K562 (cell line): ENCODE measurements at regions not wholly inside any gene's neighbourhood (a gene's known extent, or its start where the extent isn't known, plus 50 kb on each side); places are given as distances from the start of the nearest gene placed in this dataset.

Experiments
- ATAC-seq: fragments of 200-7000 bp; cut with Tn5 transposase; 3 replicates; pipeline ENCODE4 v1.9.1; 2020; ENCODE audit warnings: moderate library complexity
- BruUV-seq: library from RNA; stranded (reverse); fragments of 400-500 nt; replicated peaks from 2 replicates; lab custom pipeline; 2021; lab: Mats Ljungman, UMichigan
- CTCF ChIA-PET: fragments of 300-600 bp; formaldehyde crosslinking; extraction: SDS; loops from one replicate; lab custom pipeline; 2021; ENCODE audit warnings: low intra/inter-chr PET ratio; lab: Yijun Ruan, JAX
- POLR2A ChIA-PET: fragments of 300-600, 350-650 bp; sonication (Branson Sonifier 250); formaldehyde crosslinking; extraction: SDS; loops from one replicate; lab custom pipeline; 2021; ENCODE audit warnings: antibody characterized with exemption, inconsistent platforms; lab: Yijun Ruan, JAX
- DNase-seq, 4 experiments: peaks; one replicate each; pipeline versions ENCODE4 v3.0.0 to v3.0.0-alpha.2; 2011 to 2018; ENCODE audit warnings: low spot score in 3 of 4, mixed read lengths in 3 of 4; ENCODE audit errors: extremely low read depth in 1 of 4
- FAIRE-seq: peaks from 2 replicates; lab custom pipeline; 2011; peaks lifted over from hg19 to GRCh38; lab: Jason Lieb, UNC
- H2AFZ ChIP-seq: 2 replicates; pipeline ENCODE4 v1.6.0; 2011; ENCODE audit warnings: low read depth, low read length, control low read depth, inconsistent platforms
- H3K27ac ChIP-seq: fragments of 200-600 bp; 3 replicates; pipeline ENCODE4 v1.8.0; 2011; ENCODE audit warnings: low read depth, mild to moderate bottlenecking, control low read depth, inconsistent platforms, low read length, moderate library complexity, mixed read lengths; ENCODE audit errors: extremely low read depth
- H3K27me3 ChIP-seq, 2 experiments: fragments of 300-600 bp in 1 of 2; 2 replicates in 1 of 2; 3 replicates in 1 of 2; pipeline versions ENCODE4 v1.6.0 to v1.8.0; 2011; ENCODE audit warnings: inconsistent platforms in 2 of 2, low read length in 2 of 2, mild to moderate bottlenecking in 1 of 2, mixed read lengths in 1 of 2, moderate library complexity in 1 of 2; ENCODE audit not compliant: control insufficient read depth in 2 of 2, insufficient read depth in 2 of 2
- H3K36me3 ChIP-seq: fragments of 300-600 bp; 3 replicates; pipeline ENCODE4 v1.8.0; 2011; ENCODE audit warnings: mild to moderate bottlenecking, low read length, inconsistent platforms; ENCODE audit not compliant: control insufficient read depth, insufficient read depth
- H3K4me1 ChIP-seq, 2 experiments: fragments of 200-600 bp in 1 of 2; replicated peaks in 1 of 2; 2 replicates in 1 of 2; 3 replicates in 1 of 2; pipeline versions ENCODE4 v1.5.1 to v1.8.0; 2011; ENCODE audit warnings: inconsistent platforms in 2 of 2, low read length in 2 of 2, mild to moderate bottlenecking in 1 of 2, mixed read lengths in 1 of 2, moderate library complexity in 1 of 2; ENCODE audit not compliant: control insufficient read depth in 2 of 2, insufficient read depth in 2 of 2
- H3K4me2 ChIP-seq: 2 replicates; pipeline ENCODE4 v1.6.1; 2011; ENCODE audit warnings: low read length, control low read depth, inconsistent platforms, mixed read lengths; ENCODE audit not compliant: insufficient read depth
- H3K4me3 ChIP-seq: fragments of 200-600 bp; sonication (generic), shearing (Covaris generic); 2 replicates; pipeline ENCODE4 v1.5.1; 2016; ENCODE audit warnings: control low read depth, inconsistent platforms
- H3K79me2 ChIP-seq: fragments of 200-600 bp; 3 replicates; pipeline ENCODE4 v1.8.0; 2011; ENCODE audit warnings: low read length, inconsistent platforms; ENCODE audit not compliant: control insufficient read depth, insufficient read depth
- H3K9ac ChIP-seq, 2 experiments: 2 replicates each; pipeline versions ENCODE4 v1.6.0 to v1.6.1; 2011; ENCODE audit warnings: low read depth in 2 of 2, low read length in 2 of 2, control low read depth in 1 of 2, inconsistent platforms in 1 of 2, mild to moderate bottlenecking in 1 of 2, mixed read lengths in 1 of 2; ENCODE audit not compliant: insufficient read depth in 1 of 2
- H3K9me1 ChIP-seq: one replicate; pipeline ENCODE4 v1.6.0; 2011; ENCODE audit warnings: inconsistent platforms, mild to moderate bottlenecking, low read length, moderate library complexity; ENCODE audit not compliant: control insufficient read depth, insufficient read depth
- H3K9me3 ChIP-seq: replicated peaks from 2 replicates; pipeline ENCODE4 v1.5.1; 2011; ENCODE audit warnings: low read depth, low read length, inconsistent platforms; ENCODE audit not compliant: control insufficient read depth, insufficient read depth
- H4K20me1 ChIP-seq: replicated peaks from 2 replicates; pipeline ENCODE4 v1.6.1; 2011; ENCODE audit warnings: low read length, inconsistent platforms, mixed read lengths; ENCODE audit not compliant: control insufficient read depth, insufficient read depth
- ATF1 ChIP-seq, 2 experiments: fragments of 450-650 bp in 1 of 2; IDR thresholded peaks; 2 replicates each; pipeline ENCODE4 v1.6.1; 2016; ENCODE audit warnings: missing compliant biosample characterization in 1 of 2, missing genetic modification characterization in 1 of 2
- CBFA2T2 ChIP-seq: fragments of 450-650 bp; conservative IDR thresholded peaks from 2 replicates; pipeline ENCODE4 v1.6.1; 2017; ENCODE audit warnings: mild to moderate bottlenecking
- CREB3L1 ChIP-seq: fragments of 450-650 bp; IDR thresholded peaks from 2 replicates; pipeline ENCODE4 v1.6.1; 2014; ENCODE audit warnings: low read depth, mild to moderate bottlenecking, moderate library complexity, borderline replicate concordance
- ESRRA ChIP-seq: fragments of 450-650 bp; IDR thresholded peaks from 2 replicates; pipeline ENCODE4 v1.6.1; 2014; ENCODE audit warnings: low read depth, mild to moderate bottlenecking, moderate library complexity, borderline replicate concordance
- FUS ChIP-seq: fragments of 200-400 bp; formaldehyde crosslinking; optimal IDR thresholded peaks from 2 replicates; pipeline ENCODE3; 2017; ENCODE audit warnings: low read depth, low read length
- PHF8 ChIP-seq: fragments of 200-600 bp; sonication (generic); IDR thresholded peaks from 2 replicates; pipeline ENCODE4 v1.6.1; 2012; ENCODE audit warnings: mixed run types, mild to moderate bottlenecking, inconsistent platforms, low read length, moderate library complexity, borderline replicate concordance
- RREB1 ChIP-seq: fragments of 250-450 bp; sonication (Bioruptor Pico); IDR thresholded peaks from 2 replicates; pipeline ENCODE4 v1.4.0; 2020
- SMARCE1 ChIP-seq: fragments of 450-650 bp; IDR thresholded peaks from 2 replicates; pipeline ENCODE4 v1.7.1; 2016; ENCODE audit warnings: mild to moderate bottlenecking
- SRSF7 ChIP-seq: fragments of 200-400 bp; formaldehyde crosslinking; optimal IDR thresholded peaks from 2 replicates; pipeline ENCODE3; 2017; ENCODE audit warnings: mild to moderate bottlenecking, low read depth, low read length
- ZNF280B ChIP-seq: fragments of 250-450 bp; sonication (Bioruptor Pico); IDR thresholded peaks from 2 replicates; pipeline ENCODE4 v1.5.1; 2021; ENCODE audit warnings: mild to moderate bottlenecking
- ZNF583 ChIP-seq: fragments of 250-450 bp; sonication (Bioruptor Pico); IDR thresholded peaks from 2 replicates; pipeline ENCODE4 v1.4.0; 2020
- ZNF699 ChIP-seq: fragments of 250-450 bp; sonication (Bioruptor Pico); IDR thresholded peaks from 2 replicates; pipeline ENCODE4 v1.8.0; 2021; ENCODE audit warnings: mild to moderate bottlenecking, moderate library complexity; ENCODE audit not compliant: insufficient replicate concordance
- ZNF707 ChIP-seq: fragments of 250-450 bp; sonication (Bioruptor Pico); conservative IDR thresholded peaks from 2 replicates; pipeline ENCODE4 v1.8.0; 2022; ENCODE audit warnings: inconsistent platforms, mild to moderate bottlenecking, moderate library complexity
- ZNF766 ChIP-seq: fragments of 200-800 bp; sonication (Bioruptor generic); conservative IDR thresholded peaks from 2 replicates; pipeline ENCODE4 v1.6.1; 2016; ENCODE audit warnings: missing genetic modification characterization, missing compliant biosample characterization
- ZZZ3 ChIP-seq: fragments of 450-650 bp; IDR thresholded peaks from 2 replicates; pipeline ENCODE4 v1.6.1; 2016; ENCODE audit warnings: antibody characterized with exemption, mild to moderate bottlenecking, moderate library complexity
- WGBS: fragments of 100-300 bp; shearing (Covaris generic); methylation state at CpG from one replicate; pipeline ENCODE4 v1.1.6; 2016; ENCODE audit warnings: low coverage, mixed read lengths; ENCODE audit not compliant: insufficient coverage; ENCODE audit errors: missing lambda C conversion rate; 5-methylcytosine and 5-hydroxymethylcytosine counted together
- in situ Hi-C: fragments of 300-500 bp; cut with MboI; formaldehyde crosslinking; loops from 4 replicates; pipeline ENCODE4 v1.15.0; 2018; ENCODE audit warnings: inconsistent platforms, mixed read lengths
- intact Hi-C: fragments of 100-400 bp; cut with micrococcal nuclease; formaldehyde crosslinking; loops from 2 replicates; pipeline ENCODE4 v1.14.2; 2022

- no peak for ATAC-seq
- H3K27ac ChIP-seq, result no peak overlapping the region
- TF ChIP-seq ATF1 (CRISPR knock-in tag; IDR thresholded peaks at IDR 0.05), result no peak
- TF ChIP-seq ATF1 (tag; IDR thresholded peaks at IDR 0.05), result no peak
- TF ChIP-seq ZNF707, result no peak
- TF ChIP-seq CREB3L1, result no peak
- TF ChIP-seq ZZZ3, result no peak
- no peak for TF ChIP-seq FUS
- TF ChIP-seq ZNF280B (CRISPR knock-in tag), result no peak
- TF ChIP-seq RREB1 (CRISPR knock-in tag), result no peak
- TF ChIP-seq SRSF7, result no peak
- TF ChIP-seq CBFA2T2, result no peak
- no peak for TF ChIP-seq PHF8
- TF ChIP-seq ZNF766, result no peak
- TF ChIP-seq ESRRA, result no peak
- no peak for TF ChIP-seq ZNF699 (CRISPR knock-in tag)
- no peak for TF ChIP-seq ZNF583
- TF ChIP-seq SMARCE1, result no peak
Measured at GRCh38 chr7:12119620-12120303, 91.3 kb upstream of the TMEM106B start.

More at GRCh38 chr7:12119620-12120303, 91.3 kb upstream of the TMEM106B start:
- BruUV-seq, result no TSS peak
- intact Hi-C loops, result no loop called here
- H4K20me1 ChIP-seq, result no peaks in the 10 kb centered on the region
- ChIA-PET CTCF (no interaction called here), POLR2A (no interaction called here)
- no peaks in the 10 kb centered on the region for H3K36me3 ChIP-seq
- H3K4me2 ChIP-seq, result no peak overlapping the region
- in situ Hi-C loops, result no loop called here
- no peak overlapping the region for H3K4me3 ChIP-seq
- H3K9me1 ChIP-seq, result no peaks in the 10 kb centered on the region
- H3K4me1 ChIP-seq, result no peaks in the 10 kb centered on the region
- WGBS, result 1% methylated on average over 4 of the region's 4 CpGs
- no peak overlapping the region for H3K9ac ChIP-seq
- H3K27me3 ChIP-seq, result no peaks in the 10 kb centered on the region
- H3K9me3 ChIP-seq, result no peaks in the 10 kb centered on the region
- H2AFZ ChIP-seq, result no peak overlapping the region
- H3K79me2 ChIP-seq, result no peaks in the 10 kb centered on the region
- no peak for DNase-seq
- FAIRE-seq, result no peak
